SK-N-MC (cell line): ENCODE measurements at regions not wholly inside any gene's neighbourhood (a gene's known extent, or its start where the extent isn't known, plus 50 kb on each side); places are given as distances from the start of the nearest gene placed in this dataset.

Experiments used
- DNase-seq: peaks from one replicate; pipeline ENCODE4 v3.0.0-alpha.2; 2011; ENCODE audit warnings: low read depth, low spot score
- H3K27ac ChIP-seq: fragments of 200-600 bp; sonication (generic); 2 replicates; pipeline ENCODE4 v1.5.1; 2016; ENCODE audit warnings: mixed run types
- H3K36me3 ChIP-seq: fragments of 200-600 bp; sonication (generic); 2 replicates; pipeline ENCODE4 v1.6.1; 2017; ENCODE audit warnings: antibody characterized with exemption, low read length, mixed read lengths; ENCODE audit not compliant: insufficient read depth
- H3K4me3 ChIP-seq: fragments of 200-600 bp; sonication (generic); 2 replicates; pipeline ENCODE4 v1.5.1; 2016
- H3K9ac ChIP-seq: fragments of 200-600 bp; sonication (generic); 2 replicates; pipeline ENCODE4 v1.8.0; 2017; ENCODE audit warnings: mixed run types, mixed read lengths; ENCODE audit not compliant: insufficient read length
- H3K9me3 ChIP-seq: fragments of 200-600 bp; sonication (generic); 2 replicates; pipeline ENCODE4 v1.6.1; 2017; ENCODE audit warnings: low read depth, mild to moderate bottlenecking, antibody characterized with exemption, low read length, moderate library complexity, mixed read lengths
- EZH2 ChIP-seq: fragments of 200-600 bp; sonication (generic); IDR thresholded peaks from one replicate; pipeline ENCODE4 v1.6.1; 2017; ENCODE audit warnings: antibody characterized with exemption
- FOXP2 ChIP-seq: optimal IDR thresholded peaks from 2 replicates; pipeline ENCODE3; 2011; ENCODE audit warnings: mild to moderate bottlenecking, moderate library complexity; ENCODE audit not compliant: insufficient read depth; ENCODE audit errors: extremely low read length, control extremely low read depth
- POLR2AphosphoS5 ChIP-seq: IDR thresholded peaks from 2 replicates; pipeline ENCODE4 v1.6.1; 2012; ENCODE audit warnings: mild to moderate bottlenecking, low read depth, low read length, borderline replicate concordance

DNA sequence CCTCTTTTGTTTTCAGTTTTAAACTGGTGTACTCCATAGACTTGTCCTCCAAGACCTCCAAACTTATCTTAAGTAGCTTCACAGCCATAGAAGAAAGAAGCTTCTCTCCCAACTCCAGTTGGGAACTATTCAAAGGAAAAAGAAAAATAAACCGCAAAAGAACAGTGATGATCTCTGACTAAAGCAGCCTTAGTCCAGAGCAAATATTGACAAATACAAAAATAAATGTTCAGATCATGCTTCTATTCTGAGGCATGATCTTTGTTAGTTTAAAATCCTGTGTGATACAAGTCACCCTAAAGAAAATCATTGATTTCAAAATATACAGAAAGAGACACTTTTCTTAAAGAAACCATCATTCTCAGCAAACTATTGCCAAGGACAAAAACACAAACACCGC is 373.0 kb upstream of the SMIM30 start:
- H3K4me3 ChIP-seq, result no peak overlapping the region
- no peak for TF ChIP-seq EZH2
- H3K9ac ChIP-seq, result no peak overlapping the region
- no peak for DNase-seq
- H3K27ac ChIP-seq, result no peak overlapping the region
- no peaks in the 10 kb centered on the region for H3K36me3 ChIP-seq
- no peaks in the 10 kb centered on the region for H3K9me3 ChIP-seq

DNA sequence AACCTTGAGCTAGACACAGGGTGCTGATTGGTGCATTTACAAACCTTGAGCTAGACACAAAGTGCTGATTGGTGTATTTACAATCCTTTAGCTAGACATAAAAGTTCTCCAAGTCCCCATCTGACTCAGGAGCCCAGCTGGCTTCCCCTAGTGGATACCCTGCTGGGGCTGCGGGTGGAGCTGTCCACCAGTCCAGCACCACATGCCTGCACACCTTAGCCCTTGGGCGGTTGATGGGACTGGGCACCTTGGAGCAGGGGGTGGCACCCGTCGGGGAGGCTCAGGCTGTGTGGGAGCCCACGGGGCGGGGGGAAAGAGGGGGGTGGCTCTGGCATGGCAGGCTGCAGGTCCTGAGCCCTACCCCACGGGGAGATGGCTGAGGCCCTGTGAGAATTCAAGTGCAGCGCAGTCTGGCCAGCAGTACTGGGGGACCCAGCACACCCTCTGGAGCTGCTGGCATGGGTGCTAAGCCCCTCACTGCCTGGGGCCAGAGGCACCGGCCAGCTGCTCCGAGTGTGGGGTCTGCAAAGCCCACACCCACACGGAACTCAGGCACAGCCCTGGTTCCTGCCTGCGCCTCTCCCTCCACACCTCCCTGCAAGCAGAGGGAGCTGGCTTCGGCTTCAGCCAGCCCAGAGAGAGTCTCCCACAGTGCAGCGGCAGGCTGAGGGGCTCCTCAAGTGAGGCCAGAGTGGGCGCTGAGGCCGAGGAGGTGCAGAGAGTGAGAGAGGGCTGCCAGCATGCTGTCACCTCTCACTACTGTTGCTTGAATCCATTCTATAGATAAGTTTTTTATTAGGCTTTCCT is 369.8 kb upstream of the SMIM30 start:
- Histone ChIP-seq H3K27ac (no peak overlapping the region), H3K36me3 (no peaks in the 10 kb centered on the region), H3K4me3 (no peak overlapping the region), H3K9ac (no peak overlapping the region), H3K9me3 (no peaks in the 10 kb centered on the region)
- no peak for DNase-seq
- TF ChIP-seq FOXP2, result no peak
- TF ChIP-seq EZH2, result no peak
- TF ChIP-seq POLR2AphosphoS5, result no peak

DNA sequence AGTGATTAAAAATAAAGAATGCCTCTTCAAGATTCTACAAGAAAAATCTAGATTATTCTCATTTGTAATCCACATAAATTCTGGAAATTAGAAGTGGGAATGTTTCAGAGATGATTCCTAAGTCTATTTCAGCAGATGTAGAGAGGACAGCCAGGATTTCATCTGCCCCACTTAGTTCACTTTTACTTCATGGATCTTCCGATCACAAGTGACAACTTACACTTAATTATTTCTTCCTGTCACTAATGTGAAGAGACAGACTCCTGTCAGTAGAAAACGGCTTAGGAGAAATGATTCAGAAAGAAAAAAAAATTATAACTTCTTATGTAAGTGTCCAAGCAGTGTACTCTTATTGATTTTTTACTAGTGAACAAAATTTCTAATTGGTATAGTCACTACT is 368.2 kb upstream of the SMIM30 start:
- no peak overlapping the region for H3K9ac ChIP-seq
- no peak for TF ChIP-seq FOXP2
- TF ChIP-seq EZH2, result no peak
- TF ChIP-seq POLR2AphosphoS5, result no peak
- no peak for DNase-seq
- H3K9me3 ChIP-seq, result no peaks in the 10 kb centered on the region
- H3K27ac ChIP-seq, result no peak overlapping the region
- H3K4me3 ChIP-seq, result no peak overlapping the region
- no peaks in the 10 kb centered on the region for H3K36me3 ChIP-seq

DNA sequence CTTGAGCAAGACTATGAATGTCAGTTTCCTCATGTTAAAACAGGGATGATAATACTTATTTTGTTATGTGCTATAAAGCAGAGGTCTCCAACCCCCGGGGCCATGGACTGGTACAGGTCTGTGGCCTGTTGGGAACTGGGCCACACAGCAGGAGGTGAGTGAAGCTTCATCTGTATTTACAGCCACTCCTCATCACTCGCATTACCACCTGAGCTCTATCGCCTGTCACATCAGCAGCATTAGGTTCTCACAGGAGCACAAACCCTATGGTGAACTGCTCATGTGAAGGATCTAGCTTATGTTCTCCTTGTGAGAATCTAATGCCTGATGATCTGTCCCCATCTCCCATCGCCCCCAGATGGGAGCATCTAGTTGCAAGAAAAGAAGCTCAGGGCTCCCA is 365.3 kb upstream of the SMIM30 start:
- H3K9ac ChIP-seq, result no peak overlapping the region
- TF ChIP-seq FOXP2 (no peak), POLR2AphosphoS5 (no peak), EZH2 (no peak)
- no peaks in the 10 kb centered on the region for H3K36me3 ChIP-seq
- no peak overlapping the region for H3K4me3 ChIP-seq
- H3K27ac ChIP-seq, result no peak overlapping the region
- no peak for DNase-seq
- H3K9me3 ChIP-seq, result no peaks in the 10 kb centered on the region

DNA sequence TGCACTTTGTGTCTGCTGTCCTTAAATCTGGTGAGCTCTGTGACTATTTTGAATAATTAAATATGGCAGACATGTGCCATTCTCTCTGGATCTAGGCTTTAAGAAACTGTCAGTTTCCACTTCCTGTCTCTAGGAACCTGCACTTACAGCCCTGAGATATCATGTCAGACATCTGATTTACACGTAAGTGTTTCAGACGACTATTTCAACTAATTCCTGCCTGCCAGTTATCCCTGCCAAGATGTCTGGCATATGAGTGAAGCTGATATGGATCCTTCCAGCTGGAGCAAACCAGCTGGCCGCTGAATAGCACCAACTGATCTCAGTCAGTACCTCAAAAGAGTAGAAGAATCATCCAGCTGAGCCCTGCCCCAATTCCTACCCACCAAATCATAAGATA is 362.2 kb upstream of the SMIM30 start:
- DNase-seq, result no peak
- H3K27ac ChIP-seq, result no peak overlapping the region

DNA sequence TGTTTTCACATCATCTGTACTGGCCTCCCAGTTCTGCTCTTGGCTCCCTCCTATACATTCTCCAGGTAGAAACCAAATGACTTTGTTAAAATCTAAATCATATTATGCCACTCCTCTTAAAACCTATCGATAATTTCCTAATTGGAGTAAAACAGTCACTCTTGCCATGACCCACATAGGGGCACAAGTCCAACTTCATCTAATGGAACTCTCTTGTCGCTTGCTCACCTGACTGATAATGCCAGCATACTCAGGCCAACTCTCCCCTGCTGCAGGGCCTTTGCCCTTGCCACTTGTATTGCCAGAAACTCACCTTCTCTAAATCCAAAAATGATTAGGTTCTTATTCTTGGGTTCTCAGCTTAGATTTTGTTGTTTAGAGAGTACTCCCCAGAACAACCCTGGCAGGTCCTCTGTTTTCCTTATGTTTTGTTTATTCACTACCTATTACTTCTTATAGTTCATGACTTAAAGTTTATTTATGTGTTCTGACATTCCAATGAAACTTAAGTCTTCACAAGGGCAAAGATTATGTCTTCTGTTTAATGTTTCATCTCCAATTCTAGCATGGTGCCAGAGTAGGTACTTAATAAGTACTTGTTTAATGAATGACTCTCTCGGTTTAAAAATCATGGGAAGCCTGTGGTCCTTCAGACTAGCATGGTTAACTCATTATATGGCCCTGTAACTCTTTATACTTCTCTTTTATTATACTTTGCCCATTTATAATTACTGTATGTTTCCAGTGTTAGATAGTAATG is 345.9 kb upstream of the SMIM30 start:
- H3K4me3 ChIP-seq, result no peak overlapping the region
- H3K36me3 ChIP-seq, result no peaks in the 10 kb centered on the region
- no peak overlapping the region for H3K27ac ChIP-seq
- no peak for DNase-seq
- no peaks in the 10 kb centered on the region for H3K9me3 ChIP-seq
- no peak overlapping the region for H3K9ac ChIP-seq
- TF ChIP-seq FOXP2, result no peak
- TF ChIP-seq EZH2, result no peak
- TF ChIP-seq POLR2AphosphoS5, result no peak

More for the DNA sequence above, 362.2 kb upstream of the SMIM30 start:
- TF ChIP-seq EZH2 (no peak), POLR2AphosphoS5 (no peak), FOXP2 (no peak)
- no peaks in the 10 kb centered on the region for H3K36me3 ChIP-seq
- H3K9ac ChIP-seq, result no peak overlapping the region
- no peaks in the 10 kb centered on the region for H3K9me3 ChIP-seq
- H3K4me3 ChIP-seq, result no peak overlapping the region

DNA sequence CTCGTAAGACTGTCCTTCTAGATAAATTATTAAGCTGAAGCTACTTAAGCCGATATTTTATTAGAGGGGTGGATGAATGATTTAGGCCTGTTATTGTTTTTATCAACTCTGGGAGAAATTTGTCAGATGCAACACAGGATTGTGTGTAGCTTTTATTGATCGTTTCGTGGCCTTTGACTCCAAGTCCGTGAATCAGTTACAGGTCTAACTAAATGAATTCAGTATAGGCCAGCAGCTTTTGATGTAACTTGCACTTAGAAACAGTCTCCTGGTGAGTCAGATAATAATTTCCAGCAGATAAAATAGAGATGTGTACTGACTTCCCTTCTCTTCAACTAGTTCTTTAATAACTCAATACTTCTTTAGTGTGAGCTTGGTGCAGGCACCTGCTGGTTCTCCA is 341.7 kb upstream of the SMIM30 start:
- H3K9me3 ChIP-seq, result no peaks in the 10 kb centered on the region
- H3K9ac ChIP-seq, result no peak overlapping the region
- DNase-seq, result no peak
- H3K36me3 ChIP-seq, result no peaks in the 10 kb centered on the region
- H3K27ac ChIP-seq, result no peak overlapping the region
- H3K4me3 ChIP-seq, result no peak overlapping the region
- TF ChIP-seq POLR2AphosphoS5 (no peak), EZH2 (no peak), FOXP2 (no peak)

DNA sequence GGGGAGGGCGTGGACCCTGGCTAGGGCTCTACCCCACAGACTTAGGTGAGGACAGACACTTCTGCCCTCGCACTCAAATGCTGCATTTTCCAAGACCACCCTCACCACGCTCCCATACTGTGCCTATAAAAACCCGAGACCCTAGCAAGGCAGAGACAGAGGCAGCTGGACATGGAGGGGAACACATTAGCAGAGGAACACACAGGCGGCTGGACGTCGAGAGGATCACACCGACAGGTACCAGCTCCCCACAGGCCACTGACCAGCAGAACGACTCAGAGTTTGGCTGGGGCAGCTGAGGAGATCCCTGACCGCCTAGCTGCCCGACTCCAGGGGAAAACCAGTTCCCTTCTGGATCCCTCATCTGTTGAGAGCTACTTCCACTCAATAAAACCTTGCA is 338.2 kb upstream of the SMIM30 start:
- Histone ChIP-seq H3K36me3 (no peaks in the 10 kb centered on the region), H3K27ac (no peak overlapping the region)
- no peak for TF ChIP-seq POLR2AphosphoS5
- no peak for TF ChIP-seq FOXP2
- no peak for TF ChIP-seq EZH2

DNA sequence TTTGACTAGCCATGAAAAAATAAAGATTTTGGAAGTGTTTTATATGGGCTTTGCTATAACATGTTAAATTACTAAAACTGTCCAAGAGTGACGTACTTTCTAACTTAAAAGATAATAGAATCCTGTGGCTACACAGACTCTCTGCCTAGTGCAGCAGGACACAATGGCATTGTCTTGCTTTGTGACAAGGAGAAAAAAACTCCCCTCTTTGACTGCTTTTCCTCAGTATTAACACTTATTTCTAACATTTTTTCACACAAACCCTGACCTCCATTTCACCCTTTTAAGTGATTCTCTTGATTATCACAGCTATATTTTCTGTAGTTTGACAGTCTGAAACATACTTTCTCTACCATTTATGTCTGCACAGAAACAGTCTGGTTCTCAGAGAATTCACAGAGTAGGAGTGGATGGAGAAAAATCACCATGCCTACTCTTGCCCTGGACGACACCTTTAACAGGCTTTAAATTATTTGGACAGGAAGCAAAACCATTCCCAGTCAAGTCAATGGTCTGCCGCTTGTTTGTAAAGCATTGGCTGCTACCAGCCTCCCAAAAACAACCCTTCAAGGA is 336.3 kb upstream of the SMIM30 start:
- Histone ChIP-seq H3K9me3 (no peaks in the 10 kb centered on the region), H3K36me3 (no peaks in the 10 kb centered on the region), H3K9ac (no peak overlapping the region), H3K4me3 (no peak overlapping the region), H3K27ac (no peak overlapping the region)
- DNase-seq, result no peak
- no peak for TF ChIP-seq POLR2AphosphoS5
- no peak for TF ChIP-seq FOXP2
- no peak for TF ChIP-seq EZH2

More for the DNA sequence above, 338.2 kb upstream of the SMIM30 start:
- DNase-seq, result no peak
- Histone ChIP-seq H3K4me3 (no peak overlapping the region), H3K9ac (no peak overlapping the region), H3K9me3 (no peaks in the 10 kb centered on the region)
